NCI-H82 (cell line): ENCODE measurements at regions not wholly inside any gene's neighbourhood (a gene's known extent, or its start where the extent isn't known, plus 50 kb on each side); places are given as distances from the start of the nearest gene placed in this dataset.
"Not testable (repeated sequence)": the region's sequence is repeated elsewhere in the genome, so short reads cannot be mapped to it uniquely, and the experiment has no call there.

Experiments used
- DNase-seq: peaks from one replicate; lab custom pipeline; 2025; lab: John Stamatoyannopoulos, UW

- DNase-seq = no peak
Observed at GRCh38 chr3:126292318-126293070, 64.7 kb downstream of the KLF15 start.

DNA sequence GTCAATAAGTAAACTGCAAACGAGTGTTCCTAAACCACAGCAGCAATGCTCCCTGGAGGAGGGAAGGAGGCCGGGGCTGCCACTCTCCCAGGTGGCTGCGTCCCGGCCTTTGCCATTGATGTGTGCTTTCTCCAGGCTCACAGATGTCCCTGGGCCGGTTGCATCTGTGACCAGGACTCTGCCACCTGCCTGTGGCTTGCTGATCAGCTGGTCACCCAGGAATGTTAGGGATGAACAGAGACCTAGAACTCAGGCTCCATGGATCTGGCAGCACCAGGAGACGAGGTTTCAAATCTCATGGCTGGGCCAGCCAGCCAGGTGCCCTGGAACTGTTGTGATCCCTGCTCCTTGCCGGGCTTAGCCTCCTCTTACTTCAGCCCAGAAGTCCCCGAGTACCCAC lies 65.7 kb downstream of the KLF15 start:
- no peak for DNase-seq

DNA sequence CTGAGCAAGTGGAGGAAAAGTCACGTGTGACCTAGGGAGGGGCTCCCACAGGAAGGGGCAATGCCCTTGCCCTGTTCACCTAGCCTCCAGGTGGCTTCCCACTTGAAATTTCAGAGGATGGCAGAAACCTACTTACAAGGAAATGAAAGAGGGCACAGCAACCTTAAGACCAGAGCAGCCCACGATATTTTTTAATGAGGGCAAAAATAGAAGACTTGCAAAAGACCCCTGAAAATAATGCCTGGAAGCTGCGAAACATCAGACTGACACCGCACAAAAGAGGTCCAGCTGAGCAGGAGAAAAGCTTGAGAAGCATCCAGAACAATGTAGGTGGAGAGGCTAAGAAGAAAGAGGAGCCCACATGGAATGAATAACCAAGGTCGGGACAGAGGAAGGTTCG lies 66.1 kb downstream of the KLF15 start:
- no peak for DNase-seq

DNA sequence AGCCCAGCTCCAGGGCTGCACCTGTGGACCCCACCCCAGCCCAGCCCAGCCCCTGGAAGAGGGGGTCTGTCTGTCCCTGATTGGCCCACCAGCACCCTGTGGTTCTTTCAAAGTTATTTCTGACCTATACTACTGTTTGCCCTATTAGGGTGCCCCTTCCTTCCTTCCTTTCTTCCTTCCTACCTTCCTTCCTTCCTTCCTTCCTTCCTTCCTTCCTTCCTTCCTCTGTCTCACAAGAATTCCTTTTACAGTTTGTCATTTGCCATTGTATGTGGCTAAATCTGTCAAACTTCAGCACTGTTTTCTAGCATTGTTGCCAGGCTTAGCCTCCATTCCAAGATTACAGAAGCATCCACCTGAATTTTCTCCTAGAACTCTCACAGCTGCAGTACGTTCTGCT lies 66.9 kb downstream of the KLF15 start:
- no peak for DNase-seq

- DNase-seq = no peak
Observed at GRCh38 chr3:126289096-126289495, 68.1 kb downstream of the KLF15 start.

- DNase-seq = no peak
Observed at GRCh38 chr3:126288314-126288713, 68.9 kb downstream of the KLF15 start.

DNA sequence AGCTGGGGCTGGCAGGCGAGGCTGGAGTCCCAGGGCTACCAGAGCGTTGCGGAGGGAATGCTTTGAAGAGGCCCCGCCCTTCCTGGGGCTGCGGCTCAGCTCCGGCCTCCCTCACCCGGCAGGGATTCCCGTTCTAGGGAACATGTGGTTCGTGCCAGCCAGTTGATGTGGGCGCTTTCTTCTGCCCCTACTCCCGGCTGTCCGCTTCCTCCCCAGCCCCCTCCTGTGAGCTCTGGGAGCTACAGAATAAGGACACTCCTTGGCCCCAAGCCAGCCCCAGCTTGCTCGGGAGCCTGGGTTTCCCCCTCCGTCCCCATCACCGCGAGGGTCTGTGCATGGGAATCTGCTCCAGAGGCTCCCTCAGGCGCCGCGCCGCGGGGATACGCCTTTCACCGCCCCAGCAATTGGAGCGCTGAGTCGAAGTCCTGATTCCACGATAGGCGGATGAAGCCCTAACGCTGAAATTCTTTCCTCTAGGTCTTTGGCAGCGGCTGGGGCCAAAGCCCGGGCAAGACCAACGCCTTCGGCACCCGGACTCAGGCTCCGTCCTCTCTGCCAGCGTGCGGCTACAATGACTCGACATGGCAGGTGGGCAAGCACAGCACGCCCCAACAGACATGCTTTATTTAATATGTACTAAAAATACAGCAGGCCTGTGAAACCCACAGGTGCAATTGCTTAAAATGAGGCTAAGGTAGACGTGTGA lies 69.5 kb downstream of the KLF15 start:
- DNase-seq = peak; percentile 60

DNA sequence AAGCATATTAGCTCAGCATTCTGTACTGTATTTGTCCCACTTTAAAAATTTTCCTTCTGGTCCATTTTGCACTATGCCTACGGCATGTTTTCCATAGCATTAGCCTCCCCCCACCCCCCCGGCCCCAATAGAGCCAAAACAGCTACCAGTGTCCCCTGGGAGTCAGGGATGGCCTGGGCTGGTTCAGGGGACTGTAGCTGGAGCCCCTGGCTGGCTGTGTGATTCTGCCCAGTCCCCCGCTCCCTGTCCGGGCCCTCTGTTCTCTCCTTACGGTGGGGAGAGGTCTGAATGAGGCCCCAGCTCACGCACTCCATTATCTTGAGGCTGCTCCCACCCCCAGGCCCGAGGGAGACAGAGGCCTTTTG lies 70.1 kb downstream of the KLF15 start:
- no peak for DNase-seq

GRCh38 chr3:126285369-126285768 lies 71.8 kb downstream of the KLF15 start:
- no peak for DNase-seq

DNA sequence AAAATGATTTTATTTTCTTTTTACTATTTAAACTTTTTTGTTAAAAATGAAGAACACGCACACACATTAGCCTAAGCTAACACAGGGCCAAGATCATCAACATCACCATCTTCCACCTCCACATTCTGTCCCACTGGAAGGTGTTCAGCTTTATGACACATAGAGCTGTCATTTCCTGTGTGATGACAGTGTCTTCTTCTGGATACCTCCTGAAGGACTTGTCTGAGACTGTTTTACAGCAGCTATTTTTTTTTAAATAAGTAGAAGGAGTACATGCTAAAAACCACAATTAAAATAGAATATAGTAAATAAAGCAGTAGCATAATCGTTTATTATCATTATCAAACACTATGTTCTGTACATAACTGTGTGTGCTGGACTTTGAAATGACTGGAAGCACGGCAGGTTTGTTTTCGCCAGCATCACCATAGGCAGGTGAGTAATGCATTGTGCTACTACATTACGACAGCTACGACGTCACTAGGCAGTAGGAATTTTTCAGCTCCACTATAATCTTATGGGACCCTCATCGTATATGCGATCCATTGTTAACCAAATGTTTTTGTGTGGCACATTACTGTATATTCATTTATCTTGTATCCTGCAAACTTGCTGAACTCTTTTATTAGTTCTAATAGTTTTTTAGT lies 72.8 kb downstream of the KLF15 start:
- no peak for DNase-seq

GRCh38 chr3:126283651-126284050 lies 73.6 kb downstream of the KLF15 start:
- DNase-seq = not testable (repeated sequence)

DNA sequence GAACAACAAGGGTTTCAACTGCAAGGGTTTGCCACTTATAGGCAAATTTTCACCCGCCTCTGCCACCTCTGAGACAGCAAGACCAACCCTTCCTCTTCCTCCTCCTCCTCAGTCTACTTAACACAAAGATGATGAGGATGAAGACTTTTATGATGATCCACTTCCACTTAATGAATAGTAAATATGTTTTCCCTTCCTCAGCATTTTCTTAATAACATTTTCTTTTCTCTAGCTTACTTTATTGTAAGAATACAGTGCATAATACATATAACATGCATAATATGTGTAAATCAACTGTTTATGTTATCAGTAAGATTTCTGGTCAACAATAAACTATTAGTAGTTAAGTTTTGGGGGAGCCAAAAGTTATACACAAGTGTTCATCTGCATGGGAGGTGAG lies 77.4 kb downstream of the KLF15 start:
- no peak for DNase-seq

DNA sequence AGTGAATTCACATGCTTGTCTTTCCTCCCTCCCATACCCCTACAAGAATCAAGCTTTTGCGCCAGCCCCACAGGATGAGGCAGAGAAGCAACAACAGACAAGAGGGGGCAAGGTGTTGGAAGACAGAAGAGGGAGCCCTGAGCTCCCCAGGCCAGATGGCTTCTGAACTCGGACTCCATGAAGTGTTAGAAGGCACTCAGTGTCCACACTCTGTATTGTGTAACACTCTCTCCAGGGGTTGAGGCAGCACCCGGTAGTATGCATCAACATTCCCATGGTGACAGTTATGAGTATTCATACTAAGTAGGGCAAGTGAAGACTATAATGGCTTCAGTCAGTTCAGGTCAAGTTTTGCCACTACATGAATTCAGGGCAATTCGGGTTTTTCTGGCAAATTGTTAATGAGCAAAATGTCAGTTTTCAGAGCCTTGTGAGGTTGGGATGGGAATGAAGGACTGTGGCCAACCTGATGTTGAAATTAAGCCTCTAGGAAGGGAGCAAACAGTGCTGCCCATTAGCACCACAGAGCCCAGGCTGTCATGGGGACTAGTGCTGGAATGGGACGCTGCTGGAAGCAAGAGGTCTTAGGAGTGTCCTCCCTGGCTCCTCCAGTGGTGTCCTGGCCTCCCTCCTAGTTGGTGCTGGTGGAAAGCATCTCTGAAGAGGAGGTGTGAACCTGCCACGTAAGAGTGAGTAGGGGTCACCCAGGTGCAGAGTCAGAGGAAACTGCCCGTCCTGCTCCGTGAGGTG lies 79.4 kb downstream of the KLF15 start:
- no peak for DNase-seq

GRCh38 chr3:126275620-126275904 lies 81.6 kb downstream of the KLF15 start:
- DNase-seq = no peak

- no peak for DNase-seq
Observed at GRCh38 chr3:126274735-126275619, 82.2 kb downstream of the KLF15 start.

GRCh38 chr3:126270145-126270811 lies 86.9 kb downstream of the KLF15 start:
- DNase-seq = no peak

DNA sequence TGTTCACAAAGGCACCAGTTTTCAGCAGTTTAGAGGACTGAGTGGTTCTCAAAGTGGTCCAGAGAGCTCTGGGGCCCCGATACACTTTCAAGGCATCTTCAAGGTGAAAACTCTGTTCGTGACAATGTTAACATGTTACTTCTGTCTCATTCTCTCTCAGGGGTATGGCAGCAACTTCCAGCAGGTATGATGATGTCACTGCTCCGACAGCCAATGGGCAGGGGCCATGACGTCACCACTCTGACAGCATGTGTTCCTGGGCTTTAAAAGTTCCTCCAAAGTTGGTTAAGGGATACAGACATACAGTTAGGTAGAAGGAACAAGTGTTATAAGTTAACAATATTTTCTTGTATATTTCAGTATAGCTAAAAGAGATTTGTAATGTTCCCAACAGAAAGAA lies 87.9 kb downstream of the KLF15 start:
- no peak for DNase-seq

DNA sequence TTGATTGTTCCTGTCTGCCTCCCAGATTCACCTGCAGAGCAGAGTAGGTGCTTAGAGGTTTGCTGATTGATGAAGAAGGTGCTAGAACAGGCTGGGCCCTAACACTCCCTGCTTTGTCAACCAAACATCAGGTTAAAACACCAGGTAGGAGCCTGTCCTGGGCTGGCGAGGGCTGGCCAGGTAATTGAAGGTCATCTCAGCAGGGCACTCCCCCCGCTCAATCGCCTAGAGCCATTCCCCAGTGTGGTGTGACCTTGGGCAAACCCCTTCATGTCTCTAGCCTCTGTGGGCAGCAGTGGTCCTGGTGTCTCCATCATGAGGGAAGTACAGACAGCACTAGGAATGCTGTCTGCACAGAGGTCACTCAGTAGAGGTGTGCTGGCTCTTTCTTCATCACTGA lies 88.3 kb downstream of the KLF15 start:
- DNase-seq = no peak

- no peak for DNase-seq
Observed at GRCh38 chr3:126267976-126268615, 87.7 kb upstream of the ALDH1L1 start.

DNA sequence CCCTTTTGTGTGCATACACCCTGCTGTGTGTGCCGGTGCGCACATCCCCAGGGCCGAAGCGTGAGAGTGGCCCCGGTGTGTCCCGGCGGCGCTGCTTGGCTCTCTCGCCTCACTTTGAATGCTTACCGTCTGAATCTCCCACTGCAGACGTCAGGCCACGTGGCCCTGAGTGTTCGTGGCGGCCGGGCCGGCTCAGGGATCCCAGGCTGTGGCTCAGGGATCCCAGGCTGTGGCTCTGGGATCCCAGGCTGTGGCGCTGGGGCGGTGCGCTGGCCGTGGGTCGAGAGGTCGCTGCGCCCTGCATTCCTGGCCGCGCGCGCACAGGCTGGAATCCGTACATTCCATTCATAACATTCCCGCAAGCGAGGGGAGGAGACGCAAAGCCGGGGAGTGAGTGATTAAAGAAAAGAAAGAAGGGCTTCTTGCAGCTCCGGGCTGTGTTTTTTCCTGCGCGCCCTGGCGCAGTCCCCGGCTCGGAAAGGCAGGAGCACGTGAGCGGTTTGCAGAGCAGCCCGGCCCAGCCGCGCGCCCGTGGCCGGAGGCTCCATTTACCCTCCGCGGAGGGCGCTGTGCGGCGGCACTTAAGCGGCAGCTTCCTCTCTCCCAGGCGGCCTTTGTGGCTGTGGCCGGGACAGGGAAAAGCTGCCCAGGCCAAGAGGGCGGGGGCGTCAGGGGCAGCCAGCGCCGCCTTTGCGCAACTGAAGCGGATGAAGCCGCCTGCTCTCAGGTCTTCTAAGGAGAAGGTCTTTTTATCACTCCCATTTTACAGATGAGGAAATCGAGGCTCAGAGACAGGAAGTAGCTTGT lies 87.0 kb upstream of the ALDH1L1 start:
- DNase-seq = no peak
